ENCODE measurements at regions not wholly inside any gene's neighbourhood (a gene's known extent, or its start where the extent isn't known, plus 50 kb on each side); places are given as distances from the start of the nearest gene placed in this dataset.

- no peaks in the 10 kb centered on the region for H3K36me3 Mint-ChIP-seq (ENCODE audit: insufficient read depth)
- DNase-seq: no peak
- H3K4me3 Mint-ChIP-seq: no peak overlapping the region
- H3K4me1 Mint-ChIP-seq (ENCODE audit: low read depth): no peaks in the 10 kb centered on the region
- H3K27me3 Mint-ChIP-seq (ENCODE audit: low read depth): peaks cover under 1% of the 10 kb centered on the region
- no peak for ATAC-seq
- H3K9me3 Mint-ChIP-seq: no peaks in the 10 kb centered on the region
Observed at GRCh38 chr10:43881657-43882056, 233.0 kb upstream of the ZNF32 start.

GRCh38 chr10:43880160-43880559 lies 231.5 kb upstream of the ZNF32 start:
- ATAC-seq: no peak
- no peaks in the 10 kb centered on the region for H3K27me3 Mint-ChIP-seq (ENCODE audit: low read depth)
- H3K4me3 Mint-ChIP-seq: no peak overlapping the region
- H3K4me1 Mint-ChIP-seq (ENCODE audit: low read depth): no peaks in the 10 kb centered on the region
- H3K36me3 Mint-ChIP-seq (ENCODE audit: insufficient read depth): no peaks in the 10 kb centered on the region
- H3K9me3 Mint-ChIP-seq: no peaks in the 10 kb centered on the region
- no peak for DNase-seq

DNA sequence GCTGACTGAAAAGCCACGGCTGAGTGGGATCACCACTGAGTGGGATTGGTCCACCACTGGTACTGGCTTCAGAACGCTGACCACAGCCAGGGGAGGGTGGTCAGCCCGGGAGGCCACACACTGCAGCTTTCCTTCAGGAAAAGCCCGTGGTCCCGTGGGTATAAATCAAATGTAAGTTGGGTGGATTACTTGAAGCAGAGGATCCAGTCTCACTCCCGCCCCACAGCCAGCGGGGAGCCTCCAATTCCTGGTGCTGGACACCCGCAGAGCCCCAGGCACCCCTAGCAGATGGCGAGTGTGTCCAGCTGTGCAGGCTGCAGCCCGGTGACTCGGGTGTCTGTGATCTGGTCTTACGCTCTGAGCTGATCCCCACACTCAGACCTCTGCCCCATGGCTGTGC lies 231.1 kb upstream of the ZNF32 start:
- Mint-ChIP-seq H3K4me1 (ENCODE audit: low read depth) (no peaks in the 10 kb centered on the region), H3K9me3 (no peaks in the 10 kb centered on the region), H3K36me3 (ENCODE audit: insufficient read depth) (no peaks in the 10 kb centered on the region), H3K27me3 (ENCODE audit: low read depth) (no peaks in the 10 kb centered on the region), H3K4me3 (no peak overlapping the region)
- DNase-seq: no peak
- no peak for ATAC-seq

DNA sequence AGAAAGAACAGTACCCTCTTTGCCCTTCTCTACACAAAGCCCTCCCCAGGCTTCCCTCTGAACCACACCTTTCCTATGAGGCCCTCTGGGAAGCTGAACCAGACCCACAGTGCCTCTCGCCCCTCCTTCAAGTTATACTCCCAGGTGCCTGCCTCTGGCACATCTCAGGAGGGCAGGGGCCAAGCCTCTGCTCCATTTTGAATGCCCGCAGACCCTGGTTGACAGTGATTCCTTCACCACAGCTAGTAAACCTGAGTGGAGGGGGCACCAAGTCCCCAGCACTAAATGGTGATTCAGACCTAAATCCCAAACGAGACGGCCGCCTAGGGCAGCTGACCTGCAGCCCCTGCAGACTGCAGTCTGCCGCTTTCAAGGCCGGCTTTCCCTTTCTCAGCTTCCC lies 230.5 kb upstream of the ZNF32 start:
- Mint-ChIP-seq H3K36me3 (ENCODE audit: insufficient read depth) (no peaks in the 10 kb centered on the region), H3K9me3 (no peaks in the 10 kb centered on the region), H3K27me3 (ENCODE audit: low read depth) (no peaks in the 10 kb centered on the region), H3K4me1 (ENCODE audit: low read depth) (no peaks in the 10 kb centered on the region), H3K4me3 (no peak overlapping the region)
- ATAC-seq (no peak), DNase-seq (no peak)

DNA sequence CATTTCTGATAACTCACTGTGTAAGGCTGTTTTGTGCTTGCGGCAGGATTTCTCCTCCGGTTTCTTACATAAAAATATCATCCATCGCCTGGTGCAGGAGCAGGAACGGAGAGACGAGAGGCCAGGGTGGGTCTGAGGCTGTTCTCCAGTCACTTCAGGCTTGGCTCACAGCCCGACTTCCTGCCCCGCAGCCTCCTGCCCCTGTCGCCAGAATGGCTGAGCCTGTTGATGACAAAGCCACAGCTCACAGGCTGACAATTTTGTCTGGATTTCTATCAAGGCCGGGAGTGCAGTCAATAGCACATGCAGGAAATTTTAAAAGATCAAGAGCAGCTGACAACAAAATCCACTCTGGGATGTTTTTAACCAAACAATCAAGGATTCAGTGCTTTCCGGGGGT lies 229.7 kb upstream of the ZNF32 start:
- no peaks in the 10 kb centered on the region for H3K9me3 Mint-ChIP-seq
- no peak for ATAC-seq
- no peaks in the 10 kb centered on the region for H3K36me3 Mint-ChIP-seq (ENCODE audit: insufficient read depth)
- no peak for DNase-seq
- no peak overlapping the region for H3K4me3 Mint-ChIP-seq
- no peaks in the 10 kb centered on the region for H3K4me1 Mint-ChIP-seq (ENCODE audit: low read depth)
- H3K27me3 Mint-ChIP-seq (ENCODE audit: low read depth): no peaks in the 10 kb centered on the region

DNA sequence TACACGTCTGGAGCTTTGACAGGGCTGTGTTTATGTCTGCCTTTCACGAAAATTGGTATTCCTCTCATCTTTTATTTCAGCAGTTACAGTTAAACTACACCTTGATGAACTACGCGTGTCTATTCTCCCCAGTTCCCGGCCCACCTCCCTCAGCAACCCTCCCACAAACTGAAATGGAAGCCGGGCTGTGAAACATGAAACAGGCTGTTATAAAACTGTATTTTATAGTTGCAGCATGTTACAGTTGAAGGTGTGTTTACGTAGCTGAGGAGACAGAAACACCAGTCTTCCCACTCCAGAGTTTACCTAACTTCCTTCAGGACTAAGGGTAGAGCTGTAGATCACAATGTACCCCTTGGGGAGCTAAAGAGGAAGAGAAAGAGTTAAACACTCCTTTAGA lies 228.3 kb upstream of the ZNF32 start:
- Mint-ChIP-seq H3K9me3 (no peaks in the 10 kb centered on the region), H3K36me3 (ENCODE audit: insufficient read depth) (no peaks in the 10 kb centered on the region), H3K4me1 (ENCODE audit: low read depth) (no peaks in the 10 kb centered on the region), H3K27me3 (ENCODE audit: low read depth) (no peaks in the 10 kb centered on the region), H3K4me3 (no peak overlapping the region)
- DNase-seq (no peak), ATAC-seq (no peak)

DNA sequence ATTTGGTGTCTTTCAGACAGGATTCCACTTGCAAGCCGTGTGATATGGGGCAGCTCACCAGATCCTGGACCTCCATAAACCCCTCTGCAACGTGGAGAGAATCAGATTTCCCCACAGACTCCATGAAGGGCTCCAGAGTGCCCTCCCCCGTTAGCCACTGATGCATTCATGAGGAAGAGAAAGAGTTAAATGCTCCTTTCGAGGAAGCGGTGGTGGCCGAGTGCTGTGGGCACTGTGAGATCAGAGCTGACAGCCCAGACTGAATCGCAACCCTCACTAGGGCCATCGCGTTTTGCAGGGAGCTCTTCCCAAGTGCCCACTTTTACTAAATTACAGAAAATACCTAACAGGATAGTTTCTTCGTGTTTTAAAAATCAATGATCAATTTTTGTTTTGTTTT lies 226.3 kb upstream of the ZNF32 start:
- no peaks in the 10 kb centered on the region for H3K27me3 Mint-ChIP-seq (ENCODE audit: low read depth)
- no peaks in the 10 kb centered on the region for H3K36me3 Mint-ChIP-seq (ENCODE audit: insufficient read depth)
- no peak overlapping the region for H3K4me3 Mint-ChIP-seq
- ATAC-seq: no peak
- H3K9me3 Mint-ChIP-seq: no peaks in the 10 kb centered on the region
- no peak for DNase-seq
- H3K4me1 Mint-ChIP-seq (ENCODE audit: low read depth): no peaks in the 10 kb centered on the region

- H3K4me3 Mint-ChIP-seq: no peak overlapping the region
- DNase-seq: no peak
- no peaks in the 10 kb centered on the region for H3K27me3 Mint-ChIP-seq (ENCODE audit: low read depth)
- no peaks in the 10 kb centered on the region for H3K36me3 Mint-ChIP-seq (ENCODE audit: insufficient read depth)
- no peaks in the 10 kb centered on the region for H3K4me1 Mint-ChIP-seq (ENCODE audit: low read depth)
- no peaks in the 10 kb centered on the region for H3K9me3 Mint-ChIP-seq
- ATAC-seq: no peak
Observed at GRCh38 chr10:43873717-43874116, 225.0 kb upstream of the ZNF32 start.

DNA sequence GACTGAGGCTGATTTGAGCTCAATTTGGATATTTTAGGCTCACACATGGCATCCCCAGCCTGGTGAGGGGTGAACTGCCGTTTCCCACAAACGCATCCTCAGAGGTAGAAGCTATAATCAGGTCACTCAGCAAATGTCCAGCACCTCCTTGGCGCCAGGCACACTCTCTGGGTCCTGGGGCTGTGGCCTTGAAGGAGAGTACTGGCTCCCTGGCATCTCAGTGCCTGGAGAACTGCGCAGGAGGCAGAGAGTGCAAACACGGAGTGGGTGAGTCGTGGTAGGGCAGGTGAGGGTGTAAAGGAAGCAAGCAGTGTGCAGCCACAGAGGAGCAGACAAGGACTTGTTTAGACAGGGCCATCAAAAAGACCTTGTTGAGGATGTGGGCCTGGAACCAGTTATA lies 224.0 kb upstream of the ZNF32 start:
- DNase-seq (no peak), ATAC-seq (no peak)
- no peak overlapping the region for H3K4me3 Mint-ChIP-seq

GRCh38 chr10:43871545-43871944 lies 222.9 kb upstream of the ZNF32 start:
- no peaks in the 10 kb centered on the region for H3K9me3 Mint-ChIP-seq
- H3K4me1 Mint-ChIP-seq (ENCODE audit: low read depth): no peaks in the 10 kb centered on the region
- no peaks in the 10 kb centered on the region for H3K36me3 Mint-ChIP-seq (ENCODE audit: insufficient read depth)
- no peak for ATAC-seq
- H3K4me3 Mint-ChIP-seq: no peak overlapping the region
- DNase-seq: no peak
- H3K27me3 Mint-ChIP-seq (ENCODE audit: low read depth): no peaks in the 10 kb centered on the region

More for the DNA sequence above, 224.0 kb upstream of the ZNF32 start:
- Mint-ChIP-seq H3K9me3 (no peaks in the 10 kb centered on the region), H3K36me3 (ENCODE audit: insufficient read depth) (no peaks in the 10 kb centered on the region), H3K27me3 (ENCODE audit: low read depth) (no peaks in the 10 kb centered on the region), H3K4me1 (ENCODE audit: low read depth) (no peaks in the 10 kb centered on the region)

- H3K4me3 Mint-ChIP-seq: no peak overlapping the region
Observed at GRCh38 chr10:43870968-43871439, 222.3 kb upstream of the ZNF32 start.

DNA sequence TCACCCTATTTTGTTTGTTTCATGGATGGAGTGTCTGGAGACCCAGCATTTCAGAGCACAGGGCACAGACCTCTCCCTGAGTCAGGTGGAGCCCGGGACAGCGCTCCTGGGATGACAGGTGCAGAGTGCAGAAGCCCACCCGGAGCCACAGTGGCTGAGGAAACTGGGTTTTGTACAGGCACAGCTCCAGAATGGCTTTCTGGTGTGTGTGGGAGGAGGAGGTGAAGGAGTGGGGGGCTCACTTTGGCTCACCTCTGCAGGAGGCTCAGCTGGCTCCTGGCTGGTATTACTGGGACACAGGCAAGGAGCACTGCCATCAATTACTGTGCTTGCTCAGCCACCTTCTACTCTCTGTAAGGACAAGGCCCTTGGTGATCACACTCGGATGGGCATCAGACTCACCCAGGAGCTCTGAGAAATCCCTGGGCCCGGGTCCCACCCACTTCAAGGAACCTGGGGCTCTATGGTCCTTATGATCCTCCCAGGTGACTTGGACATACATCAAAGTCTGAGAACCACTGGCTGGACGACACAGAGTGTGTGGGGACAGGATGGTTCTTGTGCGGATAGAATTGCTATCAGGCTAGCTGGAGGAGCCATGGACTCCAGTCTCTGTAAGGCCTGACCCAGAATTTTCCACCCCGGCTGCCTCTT lies 221.1 kb upstream of the ZNF32 start:
- H3K27me3 Mint-ChIP-seq (ENCODE audit: low read depth): no peaks in the 10 kb centered on the region
- ATAC-seq: no peak
- H3K4me1 Mint-ChIP-seq (ENCODE audit: low read depth): no peaks in the 10 kb centered on the region
- H3K4me3 Mint-ChIP-seq: no peak overlapping the region
- no peak for DNase-seq
- no peaks in the 10 kb centered on the region for H3K36me3 Mint-ChIP-seq (ENCODE audit: insufficient read depth)
- no peaks in the 10 kb centered on the region for H3K9me3 Mint-ChIP-seq

More at GRCh38 chr10:43870968-43871439, 222.3 kb upstream of the ZNF32 start:
- Mint-ChIP-seq H3K27me3 (ENCODE audit: low read depth) (no peaks in the 10 kb centered on the region), H3K4me1 (ENCODE audit: low read depth) (no peaks in the 10 kb centered on the region), H3K9me3 (no peaks in the 10 kb centered on the region), H3K36me3 (ENCODE audit: insufficient read depth) (no peaks in the 10 kb centered on the region)
- DNase-seq (no peak), ATAC-seq (no peak)

- DNase-seq (no peak), ATAC-seq (no peak)
- Mint-ChIP-seq H3K4me1 (ENCODE audit: low read depth) (no peaks in the 10 kb centered on the region), H3K9me3 (no peaks in the 10 kb centered on the region), H3K27me3 (ENCODE audit: low read depth) (no peaks in the 10 kb centered on the region), H3K36me3 (ENCODE audit: insufficient read depth) (no peaks in the 10 kb centered on the region), H3K4me3 (no peak overlapping the region)
Observed at GRCh38 chr10:43868952-43869351, 220.3 kb upstream of the ZNF32 start.

DNA sequence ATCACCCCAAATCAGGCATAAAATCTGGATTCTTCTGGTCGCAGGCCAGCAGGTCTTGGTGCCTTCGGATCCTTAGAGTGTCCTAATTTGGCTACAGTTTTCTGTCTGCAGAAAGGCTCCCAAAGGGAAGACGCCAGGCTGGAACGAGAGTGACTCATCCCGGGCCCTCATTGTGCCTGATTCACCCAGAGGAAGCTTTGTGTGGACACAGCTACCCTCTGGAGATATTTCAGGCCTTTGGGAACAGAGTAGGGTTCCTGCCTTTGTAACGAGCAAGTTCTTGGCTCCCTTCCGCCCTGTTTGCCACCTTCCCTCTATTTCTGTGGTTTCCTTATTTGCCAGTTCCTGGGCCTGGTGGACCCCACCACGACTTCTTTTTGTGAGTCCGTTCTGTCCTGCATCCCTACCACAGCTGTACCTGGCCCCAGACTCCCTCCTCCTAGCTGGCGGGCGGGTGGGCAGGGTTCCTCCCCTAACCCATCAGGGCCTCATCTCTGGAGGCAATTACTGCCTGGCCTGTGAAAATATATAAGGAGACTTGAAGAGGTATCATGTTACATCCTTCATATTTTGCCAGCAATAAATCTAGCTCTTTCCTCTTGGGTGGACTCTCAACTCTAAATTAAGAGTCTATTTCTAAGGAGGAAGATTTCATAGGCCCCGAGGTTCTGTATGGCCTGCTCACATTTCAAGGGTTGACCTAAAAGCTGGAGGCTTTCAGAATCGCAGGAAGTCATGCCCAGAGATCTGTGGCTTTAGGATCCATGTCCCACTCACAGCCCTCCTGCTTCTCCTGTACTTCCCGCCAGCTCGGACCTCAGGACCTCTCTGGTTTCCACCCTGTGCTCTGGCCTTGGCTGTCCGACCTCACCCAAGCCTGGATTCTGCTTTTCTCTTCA lies 219.2 kb upstream of the ZNF32 start:
- ATAC-seq (no peak), DNase-seq (no peak)
- H3K4me1 Mint-ChIP-seq (ENCODE audit: low read depth): no peaks in the 10 kb centered on the region
- H3K9me3 Mint-ChIP-seq: no peaks in the 10 kb centered on the region
- no peaks in the 10 kb centered on the region for H3K27me3 Mint-ChIP-seq (ENCODE audit: low read depth)
- no peak overlapping the region for H3K4me3 Mint-ChIP-seq
- no peaks in the 10 kb centered on the region for H3K36me3 Mint-ChIP-seq (ENCODE audit: insufficient read depth)

DNA sequence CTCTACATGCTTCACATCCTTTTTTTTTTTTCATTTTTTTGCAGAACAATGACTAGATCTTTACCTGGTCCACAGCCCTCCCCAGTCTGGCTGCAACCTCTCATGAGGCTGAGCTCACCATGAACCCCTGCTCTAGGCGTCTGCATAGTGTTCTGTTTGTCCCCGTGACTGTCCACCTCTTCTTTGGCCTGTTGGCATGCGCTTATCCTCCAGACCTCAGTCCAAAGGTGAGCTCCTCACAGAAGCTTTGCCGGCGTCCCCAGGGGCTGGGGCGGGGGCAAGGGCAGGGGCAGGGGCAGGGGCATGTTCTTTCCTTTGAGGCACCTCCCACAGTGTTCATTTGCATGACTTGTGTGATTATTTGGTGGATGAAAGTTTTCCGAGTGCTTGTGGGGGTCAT lies 218.4 kb upstream of the ZNF32 start:
- Mint-ChIP-seq H3K4me1 (ENCODE audit: low read depth) (peaks cover under 1% of the 10 kb centered on the region), H3K27me3 (ENCODE audit: low read depth) (no peaks in the 10 kb centered on the region), H3K4me3 (no peak overlapping the region), H3K9me3 (no peaks in the 10 kb centered on the region), H3K36me3 (ENCODE audit: insufficient read depth) (no peaks in the 10 kb centered on the region)
- no peak for DNase-seq
- no peak for ATAC-seq
